ENCODE measurements at regions not wholly inside any gene's neighbourhood (a gene's known extent, or its start where the extent isn't known, plus 50 kb on each side); places are given as distances from the start of the nearest gene placed in this dataset.

GRCh38 chr4:133464311-133464710, 315.2 kb downstream of the PCDH10 start:
- TF ChIP-seq CTCF (IDR thresholded peaks at IDR 0.05) = no peak
- no peak for TF ChIP-seq POLR2A (IDR thresholded peaks at IDR 0.05)
- no peak for TF ChIP-seq EP300 (IDR thresholded peaks at IDR 0.05)
- TF ChIP-seq POLR2AphosphoS5 (IDR thresholded peaks at IDR 0.05) = no peak
